C4-2B (cell line): ENCODE measurements at regions not wholly inside any gene's neighbourhood (a gene's known extent, or its start where the extent isn't known, plus 50 kb on each side); places are given as distances from the start of the nearest gene placed in this dataset.

ENCODE experiments used
- ZFX ChIP-seq: fragments of 450-650 bp; IDR thresholded peaks from 2 replicates; pipeline ENCODE4 v1.6.1; 2017
- TF ChIP-seq, protein P1 (sequence below): fragments of 450-650 bp; conservative IDR thresholded peaks from 2 replicates; pipeline ENCODE4 v1.5.1; 2017; ENCODE audit warnings: mild to moderate bottlenecking

DNA sequence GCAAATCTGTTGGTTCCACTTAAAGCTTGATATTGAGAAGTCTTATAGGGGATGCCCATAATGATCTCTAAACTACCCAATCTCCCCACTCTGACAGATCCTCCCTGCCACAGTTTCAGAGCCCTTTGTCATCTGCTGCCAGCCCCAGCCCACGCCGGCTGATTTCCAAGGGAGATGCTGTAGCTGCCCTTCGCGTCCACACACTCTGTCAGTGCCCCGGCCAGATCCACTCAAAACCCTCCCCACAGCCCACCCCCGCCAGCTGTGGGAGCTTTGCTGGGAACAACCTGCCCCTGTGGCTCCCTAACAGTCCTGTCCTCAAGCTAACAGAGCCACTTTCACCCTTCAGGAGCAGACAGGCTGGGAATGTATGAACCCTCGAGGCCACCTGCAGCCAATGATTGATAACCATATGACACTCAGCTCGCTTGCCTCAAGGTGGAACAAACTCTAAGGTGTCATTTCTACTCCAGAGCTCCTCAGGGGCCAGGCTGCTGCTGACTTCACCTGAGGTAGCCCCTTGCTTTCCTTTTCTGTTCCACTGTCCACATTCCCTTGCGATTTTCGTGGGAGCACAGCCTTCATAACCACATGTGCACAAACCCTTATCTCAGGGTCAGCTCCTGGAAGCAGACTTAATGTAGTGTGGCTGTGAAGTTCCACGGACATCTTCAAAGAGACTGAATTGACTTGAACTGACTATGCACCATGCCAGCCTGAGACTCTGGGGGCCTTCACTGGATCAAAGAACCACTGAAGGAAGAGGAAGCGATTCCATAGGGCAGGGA lies 92.6 kb upstream of the LGALSL start:
- TF ChIP-seq, protein P1, sequence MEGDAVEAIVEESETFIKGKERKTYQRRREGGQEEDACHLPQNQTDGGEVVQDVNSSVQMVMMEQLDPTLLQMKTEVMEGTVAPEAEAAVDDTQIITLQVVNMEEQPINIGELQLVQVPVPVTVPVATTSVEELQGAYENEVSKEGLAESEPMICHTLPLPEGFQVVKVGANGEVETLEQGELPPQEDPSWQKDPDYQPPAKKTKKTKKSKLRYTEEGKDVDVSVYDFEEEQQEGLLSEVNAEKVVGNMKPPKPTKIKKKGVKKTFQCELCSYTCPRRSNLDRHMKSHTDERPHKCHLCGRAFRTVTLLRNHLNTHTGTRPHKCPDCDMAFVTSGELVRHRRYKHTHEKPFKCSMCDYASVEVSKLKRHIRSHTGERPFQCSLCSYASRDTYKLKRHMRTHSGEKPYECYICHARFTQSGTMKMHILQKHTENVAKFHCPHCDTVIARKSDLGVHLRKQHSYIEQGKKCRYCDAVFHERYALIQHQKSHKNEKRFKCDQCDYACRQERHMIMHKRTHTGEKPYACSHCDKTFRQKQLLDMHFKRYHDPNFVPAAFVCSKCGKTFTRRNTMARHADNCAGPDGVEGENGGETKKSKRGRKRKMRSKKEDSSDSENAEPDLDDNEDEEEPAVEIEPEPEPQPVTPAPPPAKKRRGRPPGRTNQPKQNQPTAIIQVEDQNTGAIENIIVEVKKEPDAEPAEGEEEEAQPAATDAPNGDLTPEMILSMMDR = no peak
- TF ChIP-seq ZFX = no peak
